ENCODE measurements at regions not wholly inside any gene's neighbourhood (a gene's known extent, or its start where the extent isn't known, plus 50 kb on each side); places are given as distances from the start of the nearest gene placed in this dataset.
A peak's percentile ranks its signal among the peaks of the same experiment; 100 is the strongest.
"Not testable (repeated sequence)": the region's sequence is repeated elsewhere in the genome, so short reads cannot be mapped to it uniquely, and the experiment has no call there.

- DNase-seq = no peak
Observed at GRCh38 chr2:192480984-192481383, 286.3 kb upstream of the TMEFF2 start.

GRCh38 chr2:192473331-192473730, 278.6 kb upstream of the TMEFF2 start:
- DNase-seq = no peak

GRCh38 chr2:192471982-192472381, 277.2 kb upstream of the TMEFF2 start:
- peak; percentile 18 to 78 for DNase-seq

- DNase-seq = no peak
Observed at GRCh38 chr2:192469612-192470011, 274.9 kb upstream of the TMEFF2 start.

GRCh38 chr2:192467953-192468660, 273.4 kb upstream of the TMEFF2 start:
- no peak for DNase-seq

GRCh38 chr2:192465141-192465540, 270.4 kb upstream of the TMEFF2 start:
- peak in 1 of 2 experiments; percentile 43 for DNase-seq

GRCh38 chr2:192459422-192459821, 264.7 kb upstream of the TMEFF2 start:
- no peak for DNase-seq

GRCh38 chr2:192448881-192449280, 254.1 kb upstream of the TMEFF2 start:
- DNase-seq = no peak

GRCh38 chr2:192444286-192444838, 249.6 kb upstream of the TMEFF2 start:
- DNase-seq = no peak

GRCh38 chr2:192443831-192444230, 249.1 kb upstream of the TMEFF2 start:
- DNase-seq = no peak

- no peak for DNase-seq
Observed at GRCh38 chr2:192438239-192438638, 243.5 kb upstream of the TMEFF2 start.

GRCh38 chr2:192437653-192438052, 242.9 kb upstream of the TMEFF2 start:
- no peak for DNase-seq

- no peak for DNase-seq
Observed at GRCh38 chr2:192424243-192424642, 229.5 kb upstream of the TMEFF2 start.

GRCh38 chr2:192419786-192420185, 225.1 kb upstream of the TMEFF2 start:
- no peak for DNase-seq

GRCh38 chr2:192416060-192416459, 221.3 kb upstream of the TMEFF2 start:
- DNase-seq = peak in 1 of 2 experiments; percentile 16

GRCh38 chr2:192414794-192415193, 220.1 kb upstream of the TMEFF2 start:
- no peak for DNase-seq

GRCh38 chr2:192413812-192414681, 219.3 kb upstream of the TMEFF2 start:
- no peak for DNase-seq

GRCh38 chr2:192412866-192413265, 218.1 kb upstream of the TMEFF2 start:
- not testable (repeated sequence) for DNase-seq

- DNase-seq = no peak
Observed at GRCh38 chr2:192412394-192412793, 217.7 kb upstream of the TMEFF2 start.

GRCh38 chr2:192411755-192412154, 217.0 kb upstream of the TMEFF2 start:
- DNase-seq = no peak

- no peak for DNase-seq
Observed at GRCh38 chr2:192410319-192410718, 215.6 kb upstream of the TMEFF2 start.

- no peak for DNase-seq
Observed at GRCh38 chr2:192407692-192408091, 213.0 kb upstream of the TMEFF2 start.

- DNase-seq = no peak
Observed at GRCh38 chr2:192398236-192398635, 203.5 kb upstream of the TMEFF2 start.

GRCh38 chr2:192394605-192395004, 199.9 kb upstream of the TMEFF2 start:
- DNase-seq = no peak
